Lung (tissue), 11 donors: ENCODE measurements at regions not wholly inside any gene's neighbourhood (a gene's known extent, or its start where the extent isn't known, plus 50 kb on each side); places are given as distances from the start of the nearest gene placed in this dataset.

Experiments used
- ATAC-seq: fragments of 200-7000 bp; cut with Tn5 transposase; one replicate; pipeline ENCODE4 v1.9.1; 2020; ENCODE audit warnings: moderate number of reproducible peaks; ENCODE audit not compliant: insufficient read depth, low FRiP score
- DNase-seq, 3 donors: peaks; one replicate each; pipeline ENCODE4 v3.0.0-alpha.2; 2013 to 2017
- H3K27ac ChIP-seq, 2 donors: one replicate each; pipeline ENCODE4 v1.5.1; 2013; ENCODE audit warnings: mild to moderate bottlenecking in 2 of 2, moderate library complexity in 2 of 2, control low read depth in 1 of 2, inconsistent platforms in 1 of 2, low read depth in 1 of 2, low read length in 1 of 2
- H3K27me3 ChIP-seq, 3 donors: one replicate each; pipeline ENCODE4 v1.5.1; 2013; ENCODE audit warnings: low read length in 2 of 3; ENCODE audit not compliant: control insufficient read depth in 3 of 3, insufficient read depth in 3 of 3
- H3K36me3 ChIP-seq, 4 donors: one replicate each; pipeline ENCODE4 v1.5.1; 2013; ENCODE audit warnings: low read length in 4 of 4, mild to moderate bottlenecking in 1 of 4, moderate library complexity in 1 of 4; ENCODE audit not compliant: control insufficient read depth in 4 of 4, insufficient read depth in 4 of 4
- H3K4me1 ChIP-seq, 5 donors: one replicate each; pipeline ENCODE4 v1.5.1; 2013; ENCODE audit warnings: low read length in 5 of 5, mild to moderate bottlenecking in 2 of 5, moderate library complexity in 1 of 5; ENCODE audit not compliant: control insufficient read depth in 5 of 5, insufficient read depth in 5 of 5
- H3K4me3 ChIP-seq: one replicate; pipeline ENCODE4 v1.5.1; 2013; ENCODE audit warnings: mild to moderate bottlenecking, control low read depth, moderate library complexity
- H3K9ac ChIP-seq, 2 donors: one replicate each; pipeline ENCODE4 v1.5.1; 2013; ENCODE audit warnings: low read length in 2 of 2, control low read depth in 1 of 2; ENCODE audit not compliant: insufficient read depth in 1 of 2
- H3K9me3 ChIP-seq, 4 donors: one replicate each; pipeline ENCODE4 v1.5.1; 2013; ENCODE audit warnings: low read length in 3 of 4, mild to moderate bottlenecking in 1 of 4, moderate library complexity in 1 of 4; ENCODE audit not compliant: control insufficient read depth in 4 of 4, insufficient read depth in 3 of 4
- CTCF ChIP-seq: IDR thresholded peaks from 2 replicates; pipeline ENCODE4 v1.5.1; 2012; ENCODE audit warnings: mild to moderate bottlenecking; ENCODE audit errors: control extremely low read depth, extremely low read depth
- WGBS, 2 donors: extraction: QIAGEN DNeasy Blood & Tissue Kit; methylation state at CpG; one replicate each; pipeline ENCODE4 v1.1.7; 2013; 5-methylcytosine and 5-hydroxymethylcytosine counted together
- donor health status: control.
- donor health status: control.
- donor health status: Bipolar disorder and iron deficiency.
- donor health status: healthy.
- donor health status: DM: yes; HTN: yes; CAD: no.

DNA sequence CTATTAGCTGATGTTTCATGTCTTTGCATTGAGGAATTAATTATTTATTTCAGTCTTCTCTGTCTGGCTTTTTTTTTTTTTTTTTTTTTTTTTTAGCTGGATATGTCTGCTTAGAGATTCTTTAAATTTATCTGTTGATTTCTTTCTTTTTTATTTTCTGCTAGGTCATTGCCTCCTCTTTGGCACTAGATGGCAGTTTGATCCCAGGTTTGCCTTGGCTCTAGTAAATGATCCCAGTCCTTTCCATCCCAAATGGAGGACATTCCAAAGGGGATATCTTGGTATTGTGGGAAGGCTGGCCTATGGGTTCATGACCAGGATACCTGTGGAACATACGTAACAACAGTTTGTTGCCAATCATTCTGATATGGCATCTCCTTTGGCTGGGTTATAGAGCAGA, 339.5 kb upstream of the GCFC2 start:
- TF ChIP-seq CTCF = no peak
- ATAC-seq = no peak
- H3K4me3 ChIP-seq = no peak overlapping the region
- no peak for DNase-seq
- H3K27ac ChIP-seq = no peak overlapping the region
- 100% methylated on average over 1 of the region's 1 CpG for WGBS, 2 donors
- peaks cover 0 to 4% (median 4%) of the 10 kb centered on the region in 4 donors for H3K9me3 ChIP-seq
- H3K36me3 ChIP-seq = no peaks in the 10 kb centered on the region
- no peaks in the 10 kb centered on the region for H3K27me3 ChIP-seq
- H3K9ac ChIP-seq = no peak overlapping the region
- H3K4me1 ChIP-seq = no peaks in the 10 kb centered on the region

DNA sequence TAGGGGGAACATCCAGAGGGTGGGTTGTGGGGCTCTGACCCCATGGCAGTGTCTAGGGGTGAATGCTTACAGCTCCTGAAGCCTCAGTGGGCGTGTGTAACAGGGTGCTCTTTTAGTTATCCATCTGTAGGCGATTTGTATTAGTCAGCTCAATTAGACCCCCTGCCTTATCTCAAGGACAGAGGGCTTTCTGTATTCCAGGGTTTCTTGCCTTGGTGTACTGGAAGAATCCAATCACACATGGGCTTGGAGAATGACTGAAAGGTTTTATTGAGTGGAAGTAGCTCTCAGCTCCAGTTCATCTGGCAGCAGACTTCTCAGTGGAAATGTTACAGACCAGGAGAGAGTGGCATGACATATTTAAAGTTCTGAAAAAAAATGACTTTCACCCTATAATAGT, 334.0 kb upstream of the GCFC2 start:
- DNase-seq = no peak
- Histone ChIP-seq H3K9ac (no peak overlapping the region), H3K4me1 (no peaks in the 10 kb centered on the region), H3K9me3 (peaks cover 0 to 2% (median 0%) of the 10 kb centered on the region in 4 donors), H3K27me3 (no peaks in the 10 kb centered on the region), H3K27ac (no peak overlapping the region), H3K36me3 (no peaks in the 10 kb centered on the region), H3K4me3 (no peak overlapping the region)
- ATAC-seq = no peak
- TF ChIP-seq CTCF = no peak
- WGBS, 2 donors = 70 to 75% methylated on average over 2 of the region's 2 CpGs

DNA sequence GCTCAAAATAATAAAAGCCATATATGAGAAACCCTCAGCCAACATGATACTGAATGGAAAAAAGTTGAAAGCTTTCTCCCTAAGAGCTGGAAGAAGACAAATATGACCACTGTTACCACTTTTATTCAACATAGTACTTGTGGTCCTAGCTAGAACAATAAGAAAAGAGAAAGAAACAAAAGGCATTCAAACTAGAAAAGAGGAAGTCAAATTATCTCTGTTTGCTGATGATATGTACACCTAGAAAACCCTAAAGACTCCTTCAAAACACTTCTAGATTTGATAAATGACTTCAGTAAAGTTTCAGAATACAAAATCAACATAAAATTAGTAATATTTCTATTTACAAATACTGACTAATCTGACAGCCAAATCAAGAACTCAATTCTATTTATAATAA, 328.8 kb upstream of the GCFC2 start:
- ATAC-seq (no peak), DNase-seq (no peak)
- Histone ChIP-seq H3K9me3 (no peaks in the 10 kb centered on the region), H3K4me3 (no peak overlapping the region), H3K9ac (no peak overlapping the region), H3K27me3 (no peaks in the 10 kb centered on the region), H3K4me1 (no peaks in the 10 kb centered on the region), H3K36me3 (no peaks in the 10 kb centered on the region), H3K27ac (no peak overlapping the region)
- TF ChIP-seq CTCF = no peak

- Histone ChIP-seq H3K9me3 (peaks cover 0 to 6% (median 0%) of the 10 kb centered on the region in 4 donors), H3K9ac (no peak overlapping the region), H3K4me1 (no peaks in the 10 kb centered on the region), H3K4me3 (no peak overlapping the region), H3K27me3 (no peaks in the 10 kb centered on the region), H3K27ac (no peak overlapping the region), H3K36me3 (no peaks in the 10 kb centered on the region)
- ATAC-seq (no peak), DNase-seq (no peak)
- WGBS, 2 donors = 93 to 100% methylated on average over 1 of the region's 1 CpG
- TF ChIP-seq CTCF = no peak
These were observed 317.0 kb upstream of the GCFC2 start for GRCh38 chr2:76027761-76028160.
